ENCODE measurements at regions not wholly inside any gene's neighbourhood (a gene's known extent, or its start where the extent isn't known, plus 50 kb on each side); places are given as distances from the start of the nearest gene placed in this dataset. TPM values are rescaled to one million over a fixed set of nuclear protein-coding genes. Genes with fewer than 3 reads are reported as not detected.
"Not testable (repeated sequence)": the region's sequence is repeated elsewhere in the genome, so short reads cannot be mapped to it uniquely, and the experiment has no call there.

DNA sequence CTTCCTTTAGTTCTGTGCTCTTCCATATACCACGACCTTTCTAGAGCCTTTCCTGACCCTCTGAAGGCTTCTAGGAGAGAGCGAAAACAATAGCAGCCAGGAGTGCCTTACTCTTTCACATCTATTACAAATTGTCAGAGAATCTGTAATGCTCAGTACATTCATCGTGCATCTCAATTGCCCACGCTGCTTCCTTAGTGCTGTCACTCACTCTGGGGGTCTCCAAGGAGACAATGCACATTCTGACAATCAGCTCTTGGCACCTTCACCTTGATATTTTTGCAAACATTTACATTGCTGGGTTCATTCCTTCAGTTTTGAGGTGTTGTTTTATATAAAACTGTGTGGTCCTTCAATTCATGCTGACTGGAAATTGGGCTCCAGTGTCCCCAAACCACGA is 110.1 kb upstream of the GPR101 start:
- ATAC-seq (ENCODE audit: low FRiP score), result no peak
- DNase-seq (ENCODE audit: low spot score), result no peak
- TF ChIP-seq, protein P1, sequence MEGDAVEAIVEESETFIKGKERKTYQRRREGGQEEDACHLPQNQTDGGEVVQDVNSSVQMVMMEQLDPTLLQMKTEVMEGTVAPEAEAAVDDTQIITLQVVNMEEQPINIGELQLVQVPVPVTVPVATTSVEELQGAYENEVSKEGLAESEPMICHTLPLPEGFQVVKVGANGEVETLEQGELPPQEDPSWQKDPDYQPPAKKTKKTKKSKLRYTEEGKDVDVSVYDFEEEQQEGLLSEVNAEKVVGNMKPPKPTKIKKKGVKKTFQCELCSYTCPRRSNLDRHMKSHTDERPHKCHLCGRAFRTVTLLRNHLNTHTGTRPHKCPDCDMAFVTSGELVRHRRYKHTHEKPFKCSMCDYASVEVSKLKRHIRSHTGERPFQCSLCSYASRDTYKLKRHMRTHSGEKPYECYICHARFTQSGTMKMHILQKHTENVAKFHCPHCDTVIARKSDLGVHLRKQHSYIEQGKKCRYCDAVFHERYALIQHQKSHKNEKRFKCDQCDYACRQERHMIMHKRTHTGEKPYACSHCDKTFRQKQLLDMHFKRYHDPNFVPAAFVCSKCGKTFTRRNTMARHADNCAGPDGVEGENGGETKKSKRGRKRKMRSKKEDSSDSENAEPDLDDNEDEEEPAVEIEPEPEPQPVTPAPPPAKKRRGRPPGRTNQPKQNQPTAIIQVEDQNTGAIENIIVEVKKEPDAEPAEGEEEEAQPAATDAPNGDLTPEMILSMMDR (IDR thresholded peaks at IDR 0.05), result no peak

DNA sequence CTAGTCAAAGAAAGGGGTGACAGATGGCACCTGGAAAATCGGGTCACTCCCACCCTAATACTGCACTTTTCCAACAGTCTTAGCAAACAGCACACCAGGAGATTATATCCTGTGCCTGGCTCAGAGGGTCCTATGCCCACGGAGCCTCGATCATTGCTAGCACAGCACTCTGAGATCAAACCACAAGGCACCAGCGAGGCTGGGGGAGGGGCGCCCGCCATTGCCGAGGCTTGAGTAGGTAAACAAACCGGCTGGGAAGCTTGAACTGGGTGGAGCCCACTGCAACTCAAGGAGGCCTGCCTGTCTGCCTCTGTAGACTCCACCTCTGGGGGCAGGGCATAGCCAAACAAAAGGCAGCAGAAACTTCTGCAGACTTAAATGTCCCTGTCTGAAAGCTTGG is 88.9 kb upstream of the GPR101 start:
- ATAC-seq (ENCODE audit: low FRiP score); DNase-seq (ENCODE audit: low spot score): not testable (repeated sequence)

DNA sequence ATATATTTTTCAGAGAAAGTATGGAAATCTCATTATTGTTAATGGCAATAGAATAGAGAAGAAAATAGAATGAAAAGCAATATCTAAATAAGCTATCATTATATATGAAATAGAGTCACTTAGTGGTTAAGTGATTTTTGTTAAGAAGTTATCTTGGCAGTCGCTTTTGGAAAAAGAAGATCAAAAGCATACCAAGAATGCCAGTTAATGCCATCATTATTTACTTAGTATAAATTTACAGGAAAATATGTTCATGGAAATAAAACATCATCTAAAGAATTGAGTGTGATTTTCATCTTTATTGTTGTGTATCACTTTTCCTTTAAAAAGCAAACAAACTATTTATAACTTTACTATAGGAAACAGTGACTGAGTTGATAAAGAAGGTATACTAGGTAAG is 85.3 kb upstream of the GPR101 start:
- DNase-seq (ENCODE audit: low spot score), result no peak

DNA sequence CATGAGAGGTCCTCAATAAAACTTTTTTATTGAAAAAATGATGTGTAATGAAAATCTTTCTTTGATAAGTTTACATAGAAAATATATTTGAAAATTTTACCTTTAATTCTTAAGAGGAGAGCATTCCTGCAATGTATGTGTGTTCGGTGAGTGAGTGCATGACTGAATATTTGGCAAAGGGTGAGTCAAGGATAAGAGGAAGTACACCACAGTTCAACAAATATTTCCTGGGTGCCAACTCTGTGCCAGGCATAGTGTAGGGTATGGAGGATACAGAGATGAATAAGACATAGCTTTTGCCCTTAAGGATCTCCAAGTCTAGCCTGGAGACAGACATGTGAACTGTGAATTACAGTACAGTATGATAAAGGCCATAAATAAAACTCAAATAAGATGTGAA is 84.7 kb upstream of the GPR101 start:
- ATAC-seq (ENCODE audit: low FRiP score) (no peak), DNase-seq (ENCODE audit: low spot score) (no peak)
- TF ChIP-seq, protein P1 (IDR thresholded peaks at IDR 0.05), result no peak

More for the DNA sequence above, 85.3 kb upstream of the GPR101 start:
- TF ChIP-seq, protein P1 (IDR thresholded peaks at IDR 0.05), result no peak
- no peak for ATAC-seq (ENCODE audit: low FRiP score)

DNA sequence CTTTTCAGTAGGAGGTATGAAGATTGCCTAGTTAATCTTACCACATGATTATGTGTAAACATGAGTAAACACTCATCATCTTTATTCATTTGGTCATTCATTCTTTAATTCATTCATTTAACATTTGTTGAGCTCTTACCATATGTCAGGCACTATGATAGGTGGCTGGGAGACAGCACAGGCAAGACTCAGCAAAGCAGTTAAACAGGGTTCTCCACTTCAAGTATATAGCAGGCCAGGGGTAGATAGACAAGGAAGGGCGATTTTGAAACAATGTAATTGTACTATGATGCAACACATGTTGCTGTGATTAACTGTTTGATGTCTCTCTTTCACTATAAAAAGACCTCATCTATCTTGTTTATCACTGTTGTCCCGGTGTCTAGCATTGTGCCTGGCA is 84.3 kb upstream of the GPR101 start:
- ATAC-seq (ENCODE audit: low FRiP score) (no peak), DNase-seq (ENCODE audit: low spot score) (no peak)
- TF ChIP-seq, protein P1 (IDR thresholded peaks at IDR 0.05), result no peak

DNA sequence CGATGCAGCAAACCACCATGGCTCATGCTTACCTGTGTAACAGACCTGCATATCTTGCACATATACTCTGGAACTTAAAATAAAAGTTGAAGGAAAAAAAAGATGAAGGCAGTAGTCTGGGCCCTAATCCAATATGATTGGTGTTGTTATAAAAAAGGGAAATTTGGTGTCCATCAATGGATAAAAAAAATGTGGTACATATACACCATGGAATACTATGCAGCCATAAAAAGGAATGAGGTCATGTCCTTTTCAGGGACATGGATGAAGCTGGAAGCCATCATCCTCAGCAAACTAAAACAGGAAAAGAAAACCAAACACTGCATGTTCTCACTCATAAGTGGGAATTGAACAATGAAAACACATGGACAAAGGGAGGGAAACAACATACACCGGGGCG is 74.1 kb upstream of the GPR101 start:
- ATAC-seq (ENCODE audit: low FRiP score); DNase-seq (ENCODE audit: low spot score): not testable (repeated sequence)

DNA sequence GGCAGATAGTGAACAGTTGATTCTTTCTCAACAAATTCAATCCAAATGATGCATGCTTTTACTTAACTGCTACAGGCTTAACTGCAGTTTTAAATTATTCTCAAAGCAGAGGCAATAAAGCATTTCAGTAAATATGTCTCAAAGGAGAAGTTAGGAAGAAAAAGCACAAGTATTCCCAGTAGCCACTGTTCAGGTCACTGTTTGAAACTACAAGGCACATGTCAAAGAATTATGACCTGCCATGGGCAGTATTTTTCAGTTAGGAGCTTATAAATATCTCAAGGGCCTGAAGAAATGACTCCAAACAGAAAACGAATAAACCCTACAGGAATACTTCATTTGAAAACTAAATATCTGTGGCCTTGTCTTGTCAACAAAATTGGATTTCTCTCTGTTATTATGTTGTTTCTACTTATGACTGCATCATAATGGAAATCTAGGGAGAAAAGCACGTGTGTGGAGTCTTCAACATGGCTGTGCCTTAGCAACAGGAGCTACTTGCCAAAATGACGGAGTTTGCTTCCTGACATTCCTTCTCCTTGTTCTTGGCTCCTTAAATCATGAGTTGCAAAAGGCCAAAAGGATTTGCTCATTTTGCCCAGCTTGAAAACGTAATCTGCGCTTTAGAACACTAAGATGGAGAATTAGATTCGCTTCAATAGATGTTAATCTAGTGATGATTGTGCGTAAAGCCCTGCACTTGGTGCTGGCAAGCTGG is 67.6 kb upstream of the GPR101 start:
- DNase-seq (ENCODE audit: low spot score), result no peak
- no peak for ATAC-seq (ENCODE audit: low FRiP score)
- TF ChIP-seq, protein P1 (IDR thresholded peaks at IDR 0.05), result no peak

Small RNAs in the stretch of these regions (small RNA-seq; reads per million reads assigned to genes)
- gene AL355309.1, result not detected

Data from omental fat pad (tissue), 3 donors.